ENCODE measurements at regions not wholly inside any gene's neighbourhood (a gene's known extent, or its start where the extent isn't known, plus 50 kb on each side); places are given as distances from the start of the nearest gene placed in this dataset.

- Histone ChIP-seq H3K9me3 (ENCODE audit: control extremely low read depth in 1 of 3, control insufficient read depth in 2 of 3, insufficient read depth in 1 of 3, low read length in 2 of 3) (peaks cover 0 to 9% (median 0%) of the 10 kb centered on the region in 3 donors), H3K4me1 (ENCODE audit: control insufficient read depth in 2 of 2, insufficient read depth in 2 of 2, low read length in 2 of 2) (no peaks in the 10 kb centered on the region), H3K36me3 (replicated peaks in 1 of 2; ENCODE audit: control extremely low read depth in 1 of 2, control insufficient read depth in 1 of 2, extremely low read depth in 1 of 2, insufficient read depth in 2 of 2, low read length in 1 of 2) (no peaks in the 10 kb centered on the region), H3K27me3 (replicated peaks in 1 of 4; ENCODE audit: control extremely low read depth in 1 of 4, control insufficient read depth in 3 of 4, insufficient read depth in 4 of 4, low read length in 3 of 4) (no peaks in the 10 kb centered on the region), H3K4me3 (ENCODE audit: control extremely low read depth in 1 of 5, extremely low read depth in 1 of 5, insufficient read depth in 1 of 5, low read depth in 2 of 5, low read length in 4 of 5) (no peak overlapping the region), H2AFZ (ENCODE audit: insufficient read depth, low read depth, low read length, poor library complexity, severe bottlenecking) (no peak overlapping the region), H3K9ac (ENCODE audit: low read length) (no peak overlapping the region), H3K79me2 (ENCODE audit: control insufficient read depth, insufficient read depth, low read length) (no peaks in the 10 kb centered on the region), H3K4me2 (replicated peaks; ENCODE audit: low read depth, low read length, poor library complexity, severe bottlenecking) (no peak overlapping the region), H3K27ac (ENCODE audit: low read length in 2 of 2) (no peak overlapping the region), H4K20me1 (ENCODE audit: control insufficient read depth, insufficient read depth, low read length, poor library complexity, severe bottlenecking) (no peaks in the 10 kb centered on the region)
- ATAC-seq (ENCODE audit: low read depth) (no peak), DNase-seq (no peak)
- Mint-ChIP-seq H3K27ac (no peak overlapping the region), H3K4me3 (no peak overlapping the region), H3K9me3 (ENCODE audit: insufficient read depth) (peaks cover 2% of the 10 kb centered on the region), H3K27me3 (no peaks in the 10 kb centered on the region), H3K4me1 (no peaks in the 10 kb centered on the region)
- intact Hi-C loops (cut with micrococcal nuclease): no loop called here
- no CpG with 5 or more reads among the region's 4 CpGs for WGBS (ENCODE audit: insufficient coverage)
- no peak for TF ChIP-seq CTCF (IDR thresholded peaks at IDR 0.05)
- no peak for TF ChIP-seq EZH2 (IDR thresholded peaks at IDR 0.05; ENCODE audit: borderline replicate concordance, insufficient read depth, low read depth, low read length, poor library complexity, severe bottlenecking)
- CTCF ChIA-PET: no interaction called here
- POLR2A ChIA-PET: no interaction called here
Measured at GRCh38 chr17:71963791-71964190, 157.0 kb upstream of the SOX9 start.

DNA sequence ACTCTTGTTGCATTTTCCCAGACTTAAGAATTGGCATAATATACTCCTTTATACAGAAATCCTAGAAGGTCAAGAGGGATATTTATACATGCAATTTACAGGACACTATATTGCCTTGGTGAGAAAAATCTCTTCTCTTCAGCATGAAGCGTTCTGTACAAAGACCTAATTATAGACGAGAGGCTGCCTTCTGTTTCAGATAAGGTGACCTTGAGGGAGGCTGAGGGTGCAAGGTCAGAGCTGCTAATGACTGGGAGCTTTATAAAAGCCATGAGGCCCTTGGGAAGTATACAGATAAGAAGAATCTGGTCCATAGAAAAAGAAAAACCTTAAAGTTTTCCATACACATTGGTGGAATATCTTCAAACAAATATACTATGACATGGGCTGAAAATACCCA, 156.3 kb upstream of the SOX9 start:
- ATAC-seq (ENCODE audit: low read depth) (no peak), DNase-seq (no peak)
- no peak overlapping the region for H3K4me2 ChIP-seq (replicated peaks; ENCODE audit: low read depth, low read length, poor library complexity, severe bottlenecking)
- H3K79me2 ChIP-seq (ENCODE audit: control insufficient read depth, insufficient read depth, low read length): no peaks in the 10 kb centered on the region
- Mint-ChIP-seq H3K4me3 (no peak overlapping the region), H3K27me3 (no peaks in the 10 kb centered on the region), H3K27ac (no peak overlapping the region), H3K9me3 (ENCODE audit: insufficient read depth) (peaks cover 2% of the 10 kb centered on the region), H3K4me1 (no peaks in the 10 kb centered on the region)
- H4K20me1 ChIP-seq (ENCODE audit: control insufficient read depth, insufficient read depth, low read length, poor library complexity, severe bottlenecking): no peaks in the 10 kb centered on the region
- intact Hi-C loops (cut with micrococcal nuclease): no loop called here
- H3K36me3 ChIP-seq (replicated peaks in 1 of 2; ENCODE audit: control extremely low read depth in 1 of 2, control insufficient read depth in 1 of 2, extremely low read depth in 1 of 2, insufficient read depth in 2 of 2, low read length in 1 of 2): no peaks in the 10 kb centered on the region
- POLR2A ChIA-PET: no interaction called here
- H3K9me3 ChIP-seq (ENCODE audit: control extremely low read depth in 1 of 3, control insufficient read depth in 2 of 3, insufficient read depth in 1 of 3, low read length in 2 of 3): peaks cover 0 to 9% (median 0%) of the 10 kb centered on the region in 3 donors
- TF ChIP-seq CTCF (IDR thresholded peaks at IDR 0.05): no peak
- TF ChIP-seq EZH2 (IDR thresholded peaks at IDR 0.05; ENCODE audit: borderline replicate concordance, insufficient read depth, low read depth, low read length, poor library complexity, severe bottlenecking): no peak
- H3K9ac ChIP-seq (ENCODE audit: low read length): no peak overlapping the region
- WGBS (ENCODE audit: insufficient coverage): no CpG with 5 or more reads among the region's 2 CpGs
- no peaks in the 10 kb centered on the region for H3K27me3 ChIP-seq (replicated peaks in 1 of 4; ENCODE audit: control extremely low read depth in 1 of 4, control insufficient read depth in 3 of 4, insufficient read depth in 4 of 4, low read length in 3 of 4)
- H3K4me3 ChIP-seq (ENCODE audit: control extremely low read depth in 1 of 5, extremely low read depth in 1 of 5, insufficient read depth in 1 of 5, low read depth in 2 of 5, low read length in 4 of 5): no peak overlapping the region
- H3K27ac ChIP-seq (ENCODE audit: low read length in 2 of 2): no peak overlapping the region
- H2AFZ ChIP-seq (ENCODE audit: insufficient read depth, low read depth, low read length, poor library complexity, severe bottlenecking): no peak overlapping the region
- H3K4me1 ChIP-seq (ENCODE audit: control insufficient read depth in 2 of 2, insufficient read depth in 2 of 2, low read length in 2 of 2): no peaks in the 10 kb centered on the region
- CTCF ChIA-PET: no interaction called here

Measured in B cell (primary cell).